ENCODE measurements at regions not wholly inside any gene's neighbourhood (a gene's known extent, or its start where the extent isn't known, plus 50 kb on each side); places are given as distances from the start of the nearest gene placed in this dataset.
"Not testable (repeated sequence)": the region's sequence is repeated elsewhere in the genome, so short reads cannot be mapped to it uniquely, and the experiment has no call there.

DNA sequence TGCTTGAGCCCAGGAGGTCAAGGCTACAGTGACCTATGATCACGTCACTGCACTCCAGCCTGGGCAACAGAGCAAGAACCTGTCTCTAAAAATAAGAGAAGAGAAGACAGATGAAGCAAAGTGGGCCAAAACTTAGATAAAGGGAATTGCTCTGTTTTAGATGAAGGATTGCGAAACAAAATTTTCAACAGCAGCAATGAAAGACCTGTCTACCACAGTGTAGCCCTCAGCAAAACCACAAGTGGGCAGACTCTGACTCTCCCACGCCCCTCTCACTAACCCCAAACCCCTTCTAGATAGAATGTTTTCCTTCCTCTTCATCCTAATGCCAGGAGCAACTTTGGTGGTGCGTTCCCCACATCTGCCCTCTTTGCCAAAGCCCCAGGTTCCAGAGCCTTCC is 105.6 kb upstream of the ALDH3B2 start:
- CTCF ChIA-PET: no interaction called here
- TF ChIP-seq, protein P1, sequence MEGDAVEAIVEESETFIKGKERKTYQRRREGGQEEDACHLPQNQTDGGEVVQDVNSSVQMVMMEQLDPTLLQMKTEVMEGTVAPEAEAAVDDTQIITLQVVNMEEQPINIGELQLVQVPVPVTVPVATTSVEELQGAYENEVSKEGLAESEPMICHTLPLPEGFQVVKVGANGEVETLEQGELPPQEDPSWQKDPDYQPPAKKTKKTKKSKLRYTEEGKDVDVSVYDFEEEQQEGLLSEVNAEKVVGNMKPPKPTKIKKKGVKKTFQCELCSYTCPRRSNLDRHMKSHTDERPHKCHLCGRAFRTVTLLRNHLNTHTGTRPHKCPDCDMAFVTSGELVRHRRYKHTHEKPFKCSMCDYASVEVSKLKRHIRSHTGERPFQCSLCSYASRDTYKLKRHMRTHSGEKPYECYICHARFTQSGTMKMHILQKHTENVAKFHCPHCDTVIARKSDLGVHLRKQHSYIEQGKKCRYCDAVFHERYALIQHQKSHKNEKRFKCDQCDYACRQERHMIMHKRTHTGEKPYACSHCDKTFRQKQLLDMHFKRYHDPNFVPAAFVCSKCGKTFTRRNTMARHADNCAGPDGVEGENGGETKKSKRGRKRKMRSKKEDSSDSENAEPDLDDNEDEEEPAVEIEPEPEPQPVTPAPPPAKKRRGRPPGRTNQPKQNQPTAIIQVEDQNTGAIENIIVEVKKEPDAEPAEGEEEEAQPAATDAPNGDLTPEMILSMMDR (IDR thresholded peaks at IDR 0.05; ENCODE audit: unreplicated experiment): no peak
- BruUV-seq (replicated peaks): no TSS peak
- DNase-seq: no peak
- H3K27me3 Mint-ChIP-seq (ENCODE audit: unreplicated experiment): peaks cover 52% of the 10 kb centered on the region
- H3K9me3 Mint-ChIP-seq (ENCODE audit: low read depth, unreplicated experiment): no peaks in the 10 kb centered on the region
- intact Hi-C loops (cut with micrococcal nuclease; ENCODE audit: unreplicated experiment): no loop called here
- H3K27ac Mint-ChIP-seq (ENCODE audit: unreplicated experiment): no peak overlapping the region
- no peaks in the 10 kb centered on the region for H3K36me3 Mint-ChIP-seq (ENCODE audit: insufficient read depth, unreplicated experiment)
- no peak overlapping the region for H3K4me3 Mint-ChIP-seq (ENCODE audit: low read depth, unreplicated experiment)
- H3K4me1 Mint-ChIP-seq (ENCODE audit: low read depth, unreplicated experiment): peaks cover 12% of the 10 kb centered on the region

DNA sequence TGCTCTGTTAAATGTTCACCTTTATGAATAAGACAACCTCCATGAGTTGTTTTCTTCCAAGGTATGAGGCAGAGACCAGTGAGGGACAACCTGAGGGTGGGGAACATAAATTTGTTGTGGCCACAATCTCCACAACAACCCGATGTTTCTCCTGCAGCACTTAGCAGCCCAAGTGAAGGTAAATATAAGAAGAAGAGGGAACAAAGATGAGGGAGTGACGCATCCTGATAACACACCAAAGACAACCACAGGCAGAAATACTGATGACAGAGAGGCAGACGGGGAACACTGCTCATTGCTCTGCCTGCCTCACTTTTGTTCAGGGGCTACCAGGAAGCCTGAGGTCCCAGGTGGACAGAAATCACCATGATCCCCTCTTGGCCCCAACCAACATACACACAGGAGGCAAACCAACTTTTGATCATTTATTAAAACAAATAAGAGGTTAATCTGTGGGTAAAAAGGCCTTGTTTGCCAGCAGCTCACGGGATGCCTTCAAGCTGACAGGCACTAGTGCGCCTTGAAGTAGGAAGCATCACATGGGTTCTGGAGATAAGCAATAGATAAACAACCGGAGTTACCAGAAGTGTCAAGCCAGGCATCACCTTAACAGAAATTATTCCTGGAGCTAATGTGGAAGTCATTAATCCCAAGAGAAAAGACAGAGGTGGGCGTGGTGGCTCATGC is 104.9 kb upstream of the ALDH3B2 start:
- H3K9me3 Mint-ChIP-seq (ENCODE audit: low read depth, unreplicated experiment); H3K4me3 Mint-ChIP-seq (ENCODE audit: low read depth, unreplicated experiment); H3K27ac Mint-ChIP-seq (ENCODE audit: unreplicated experiment); intact Hi-C loops (cut with micrococcal nuclease; ENCODE audit: unreplicated experiment); CTCF ChIA-PET; BruUV-seq (replicated peaks); H3K36me3 Mint-ChIP-seq (ENCODE audit: insufficient read depth, unreplicated experiment); DNase-seq: not testable (repeated sequence)
- peaks cover 60% of the 10 kb centered on the region for H3K27me3 Mint-ChIP-seq (ENCODE audit: unreplicated experiment)
- peaks cover 12% of the 10 kb centered on the region for H3K4me1 Mint-ChIP-seq (ENCODE audit: low read depth, unreplicated experiment)

DNA sequence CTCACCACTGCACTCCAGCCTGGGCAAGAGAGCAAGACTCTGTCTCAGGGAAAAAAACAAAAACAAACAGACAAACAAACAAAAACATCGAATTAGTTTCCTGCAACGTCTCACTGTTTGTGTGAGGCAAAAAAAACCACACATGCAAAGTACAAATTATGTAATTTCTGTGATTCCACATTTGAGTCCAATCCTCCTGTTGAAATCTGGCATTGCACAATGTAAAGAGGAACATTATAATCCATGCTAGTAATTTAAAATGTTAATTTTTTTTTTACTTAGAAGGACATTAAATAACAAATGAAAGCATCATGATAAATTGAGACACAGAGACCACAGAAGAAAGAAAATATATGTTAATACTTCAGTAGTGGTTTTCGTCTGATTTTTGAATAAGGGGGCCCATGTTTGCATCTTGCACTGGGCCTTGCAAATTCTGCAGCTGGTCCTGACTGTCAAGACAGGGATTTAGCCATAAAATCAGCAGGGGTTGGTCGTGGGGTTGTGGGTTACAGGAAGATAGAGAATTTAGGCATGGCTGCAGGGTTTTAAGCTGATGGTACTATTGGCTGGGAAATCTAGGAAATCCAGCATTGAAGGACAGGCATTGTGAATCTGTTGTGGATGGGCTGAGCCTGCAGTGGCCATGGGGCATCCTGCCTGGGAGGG is 102.6 kb upstream of the ALDH3B2 start:
- CTCF ChIA-PET: no interaction called here
- no TSS peak for BruUV-seq (replicated peaks)

DNA sequence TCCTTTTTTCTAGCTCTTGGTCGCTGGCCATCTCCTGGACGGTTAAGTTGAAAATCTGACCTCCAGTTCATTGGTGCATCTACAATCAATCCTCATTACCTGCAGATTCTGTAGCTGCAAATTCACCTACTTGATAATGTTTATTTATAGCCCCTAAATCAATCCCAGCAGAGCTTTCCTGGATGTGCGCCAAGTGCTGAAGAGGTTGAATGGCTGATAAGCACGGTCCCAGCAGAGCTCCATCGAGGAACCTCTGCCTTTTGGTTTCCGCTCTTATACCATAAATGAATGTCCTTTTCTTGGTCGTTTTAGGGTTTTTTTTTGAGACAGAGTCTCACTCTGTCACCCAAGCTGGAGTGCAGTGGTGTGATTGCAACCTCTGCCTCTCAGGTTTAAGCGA is 99.8 kb upstream of the ALDH3B2 start:
- H3K36me3 Mint-ChIP-seq (ENCODE audit: insufficient read depth, unreplicated experiment); H3K27ac Mint-ChIP-seq (ENCODE audit: unreplicated experiment); intact Hi-C loops (cut with micrococcal nuclease; ENCODE audit: unreplicated experiment); H3K9me3 Mint-ChIP-seq (ENCODE audit: low read depth, unreplicated experiment); DNase-seq; H3K4me3 Mint-ChIP-seq (ENCODE audit: low read depth, unreplicated experiment); H3K4me1 Mint-ChIP-seq (ENCODE audit: low read depth, unreplicated experiment); BruUV-seq (replicated peaks); CTCF ChIA-PET: not testable (repeated sequence)
- H3K27me3 Mint-ChIP-seq (ENCODE audit: unreplicated experiment): peaks cover 89% of the 10 kb centered on the region

More for the DNA sequence above, 102.6 kb upstream of the ALDH3B2 start:
- Mint-ChIP-seq H3K27ac (ENCODE audit: unreplicated experiment) (no peak overlapping the region), H3K36me3 (ENCODE audit: insufficient read depth, unreplicated experiment) (no peaks in the 10 kb centered on the region), H3K4me1 (ENCODE audit: low read depth, unreplicated experiment) (peaks cover 12% of the 10 kb centered on the region), H3K9me3 (ENCODE audit: low read depth, unreplicated experiment) (no peaks in the 10 kb centered on the region), H3K4me3 (ENCODE audit: low read depth, unreplicated experiment) (no peak overlapping the region), H3K27me3 (ENCODE audit: unreplicated experiment) (peaks cover 83% of the 10 kb centered on the region)
- TF ChIP-seq, protein P1 (IDR thresholded peaks at IDR 0.05; ENCODE audit: unreplicated experiment): no peak
- no peak for DNase-seq
- intact Hi-C loops (cut with micrococcal nuclease; ENCODE audit: unreplicated experiment): no loop called here

- DNase-seq; intact Hi-C loops (cut with micrococcal nuclease; ENCODE audit: unreplicated experiment): not testable (repeated sequence)
Observed at GRCh38 chr11:67768001-67768730, 93.7 kb upstream of the ALDH3B2 start.

GRCh38 chr11:67761211-67761610 is 86.8 kb upstream of the ALDH3B2 start:
- BruUV-seq (replicated peaks); H3K9me3 Mint-ChIP-seq (ENCODE audit: low read depth, unreplicated experiment); intact Hi-C loops (cut with micrococcal nuclease; ENCODE audit: unreplicated experiment); H3K4me1 Mint-ChIP-seq (ENCODE audit: low read depth, unreplicated experiment); H3K36me3 Mint-ChIP-seq (ENCODE audit: insufficient read depth, unreplicated experiment); DNase-seq; H3K4me3 Mint-ChIP-seq (ENCODE audit: low read depth, unreplicated experiment); CTCF ChIA-PET; H3K27ac Mint-ChIP-seq (ENCODE audit: unreplicated experiment): not testable (repeated sequence)
- peaks cover 13% of the 10 kb centered on the region for H3K27me3 Mint-ChIP-seq (ENCODE audit: unreplicated experiment)

More at GRCh38 chr11:67768001-67768730, 93.7 kb upstream of the ALDH3B2 start:
- not testable (repeated sequence) for H3K4me1 Mint-ChIP-seq (ENCODE audit: low read depth, unreplicated experiment); H3K36me3 Mint-ChIP-seq (ENCODE audit: insufficient read depth, unreplicated experiment); H3K9me3 Mint-ChIP-seq (ENCODE audit: low read depth, unreplicated experiment); BruUV-seq (replicated peaks); H3K4me3 Mint-ChIP-seq (ENCODE audit: low read depth, unreplicated experiment); H3K27ac Mint-ChIP-seq (ENCODE audit: unreplicated experiment)
- H3K27me3 Mint-ChIP-seq (ENCODE audit: unreplicated experiment): peaks cover 55% of the 10 kb centered on the region
- CTCF ChIA-PET: interaction anchor here (0.6 kb wide), 1 partner anchor 78 kb away, joined by 3 read pairs; no protein-coding TSS in a partner anchor

- H3K27ac Mint-ChIP-seq (ENCODE audit: unreplicated experiment); H3K4me1 Mint-ChIP-seq (ENCODE audit: low read depth, unreplicated experiment); CTCF ChIA-PET; BruUV-seq (replicated peaks); H3K4me3 Mint-ChIP-seq (ENCODE audit: low read depth, unreplicated experiment); H3K9me3 Mint-ChIP-seq (ENCODE audit: low read depth, unreplicated experiment); DNase-seq; intact Hi-C loops (cut with micrococcal nuclease; ENCODE audit: unreplicated experiment); H3K36me3 Mint-ChIP-seq (ENCODE audit: insufficient read depth, unreplicated experiment): not testable (repeated sequence)
- peaks cover 21% of the 10 kb centered on the region for H3K27me3 Mint-ChIP-seq (ENCODE audit: unreplicated experiment)
Observed at GRCh38 chr11:67759321-67759720, 84.9 kb upstream of the ALDH3B2 start.

DNA sequence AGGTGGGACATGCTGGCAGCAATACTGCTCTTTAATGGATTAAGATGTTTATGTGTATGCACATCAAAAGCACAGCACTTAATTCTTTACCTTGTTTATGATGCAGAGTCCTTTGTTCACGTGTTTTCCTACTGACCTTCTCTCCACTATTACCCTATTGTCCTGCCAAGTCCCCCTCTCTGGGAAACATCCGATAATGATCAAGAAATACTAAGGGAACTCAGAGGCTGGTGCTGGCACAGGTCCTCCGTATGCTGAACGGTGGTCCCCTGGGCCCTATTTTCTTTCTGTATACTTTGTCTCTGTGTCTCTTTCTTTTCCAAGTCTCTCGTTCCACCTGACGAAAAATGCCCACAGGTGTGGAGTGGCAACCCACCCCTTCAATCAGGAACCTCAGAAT is 84.0 kb upstream of the ALDH3B2 start:
- CTCF ChIA-PET; intact Hi-C loops (cut with micrococcal nuclease; ENCODE audit: unreplicated experiment); H3K4me3 Mint-ChIP-seq (ENCODE audit: low read depth, unreplicated experiment); H3K36me3 Mint-ChIP-seq (ENCODE audit: insufficient read depth, unreplicated experiment); BruUV-seq (replicated peaks); H3K4me1 Mint-ChIP-seq (ENCODE audit: low read depth, unreplicated experiment); H3K27ac Mint-ChIP-seq (ENCODE audit: unreplicated experiment); H3K9me3 Mint-ChIP-seq (ENCODE audit: low read depth, unreplicated experiment); DNase-seq: not testable (repeated sequence)
- H3K27me3 Mint-ChIP-seq (ENCODE audit: unreplicated experiment): peaks cover 26% of the 10 kb centered on the region
